NCI-H1694 (cell line): ENCODE measurements at regions not wholly inside any gene's neighbourhood (a gene's known extent, or its start where the extent isn't known, plus 50 kb on each side); places are given as distances from the start of the nearest gene placed in this dataset.
"Not testable (repeated sequence)": the region's sequence is repeated elsewhere in the genome, so short reads cannot be mapped to it uniquely, and the experiment has no call there.

Experiments used
- DNase-seq: peaks from one replicate; lab custom pipeline; 2025; lab: John Stamatoyannopoulos, UW

DNA sequence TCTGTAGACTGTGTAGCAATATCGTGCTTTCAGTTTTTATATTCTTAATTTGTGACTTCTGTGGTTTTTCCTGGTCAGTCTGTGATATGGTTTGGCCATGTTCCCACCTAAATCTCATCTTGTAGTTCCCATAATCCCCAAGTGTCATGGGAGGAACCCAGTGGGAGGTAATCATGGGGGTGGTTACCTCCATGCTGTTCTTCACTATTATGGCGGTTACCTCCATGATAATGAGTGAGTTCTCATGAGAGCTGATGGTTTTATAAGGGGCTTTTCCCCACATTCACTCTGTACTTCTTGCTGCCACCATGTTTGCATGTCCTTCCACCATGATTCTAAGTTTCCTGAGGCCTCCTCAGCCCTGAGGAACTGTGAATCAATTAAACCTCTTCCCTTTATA lies 169.8 kb downstream of the LEPR start:
- no peak for DNase-seq

DNA sequence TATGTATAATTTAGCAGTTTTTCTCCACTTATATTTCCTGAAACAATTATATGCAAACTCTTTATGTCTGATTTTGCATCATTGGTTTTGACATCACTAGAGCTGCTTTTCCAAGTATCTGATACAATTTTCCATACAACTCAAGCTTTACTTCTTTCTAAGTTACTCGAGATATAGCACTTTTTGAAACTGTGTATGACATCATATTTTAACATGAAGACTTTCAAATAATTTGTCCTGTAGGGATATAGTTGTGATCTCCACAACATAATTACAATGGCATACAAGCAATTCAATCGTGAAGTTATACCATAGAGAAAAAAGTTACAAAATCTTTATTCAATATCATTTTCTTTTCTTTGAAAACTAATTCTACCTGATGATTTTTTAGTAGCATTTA lies 173.0 kb downstream of the LEPR start:
- no peak for DNase-seq

DNA sequence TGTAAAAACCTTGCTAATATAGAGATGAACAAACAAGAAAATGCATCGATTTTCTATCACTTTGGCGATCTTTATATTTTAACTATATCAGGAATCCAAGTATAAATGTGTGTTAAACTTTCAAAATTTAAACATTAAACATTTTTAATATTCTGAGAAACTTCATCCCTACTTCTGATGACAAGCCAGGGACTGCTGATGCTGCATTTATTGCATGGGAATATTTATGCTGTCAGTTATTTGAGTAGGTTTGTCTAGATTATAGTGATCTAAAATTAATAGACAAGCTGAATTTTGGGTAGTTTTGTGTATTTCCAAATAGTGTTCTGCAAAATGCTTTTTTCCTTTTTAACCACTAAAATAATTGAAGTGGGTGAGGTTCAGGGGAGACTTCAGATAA lies 175.3 kb downstream of the LEPR start:
- no peak for DNase-seq

DNA sequence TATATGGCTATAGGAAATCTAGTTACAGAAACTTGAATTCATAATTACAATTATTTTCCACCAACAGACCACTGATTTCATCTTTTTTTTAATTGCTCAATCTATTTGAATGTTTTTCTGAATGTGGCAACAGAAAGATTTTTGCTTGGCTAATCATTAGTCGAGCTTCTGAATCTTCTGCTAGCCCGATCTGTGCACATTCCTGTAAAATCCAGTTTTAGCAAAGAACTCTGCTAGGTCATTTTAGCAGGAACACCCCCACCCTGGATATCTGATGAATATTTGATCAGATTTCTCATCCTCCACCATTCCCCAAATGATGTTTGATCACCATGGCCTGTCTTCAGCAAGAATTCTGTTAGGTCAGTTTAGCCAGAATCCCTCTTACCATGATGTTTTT lies 176.3 kb downstream of the LEPR start:
- no peak for DNase-seq

DNA sequence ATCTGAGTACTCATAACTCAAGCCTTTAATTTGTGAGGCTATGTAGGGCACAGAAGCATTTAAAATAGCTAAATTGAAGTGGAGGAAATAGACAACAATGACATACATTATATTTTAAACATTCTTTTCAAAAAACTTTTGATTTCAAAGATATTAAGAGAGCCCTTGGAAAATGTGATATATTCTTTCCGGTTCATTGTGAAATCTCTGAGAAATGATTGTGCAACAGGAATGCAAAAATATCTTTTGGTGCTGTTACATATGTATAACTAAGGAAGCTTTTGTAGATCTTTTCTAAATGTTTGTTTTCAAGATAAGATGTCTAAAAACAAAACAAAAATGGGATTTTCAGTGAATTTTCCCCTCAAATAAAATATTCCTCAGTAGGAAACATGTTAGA lies 185.2 kb downstream of the LEPR start:
- DNase-seq, result no peak

DNA sequence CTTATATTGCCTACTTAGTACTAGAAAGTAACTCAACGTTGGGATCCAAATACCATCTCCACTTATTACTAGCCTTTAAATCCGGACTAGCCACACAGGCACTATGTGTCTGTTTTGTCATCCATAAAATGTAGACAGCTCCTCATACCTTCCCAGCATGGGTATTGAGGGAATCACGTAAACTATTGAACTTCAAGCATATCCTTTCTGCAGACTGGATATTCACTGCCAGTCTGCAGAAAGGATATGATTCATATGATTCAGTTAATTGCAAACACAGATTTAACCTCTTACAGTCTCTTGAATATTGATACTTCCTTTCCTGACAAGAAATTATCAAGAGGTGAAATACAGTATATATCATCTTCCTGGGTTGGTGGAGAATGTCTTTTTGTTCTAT lies 186.0 kb downstream of the LEPR start:
- DNase-seq, result no peak

DNA sequence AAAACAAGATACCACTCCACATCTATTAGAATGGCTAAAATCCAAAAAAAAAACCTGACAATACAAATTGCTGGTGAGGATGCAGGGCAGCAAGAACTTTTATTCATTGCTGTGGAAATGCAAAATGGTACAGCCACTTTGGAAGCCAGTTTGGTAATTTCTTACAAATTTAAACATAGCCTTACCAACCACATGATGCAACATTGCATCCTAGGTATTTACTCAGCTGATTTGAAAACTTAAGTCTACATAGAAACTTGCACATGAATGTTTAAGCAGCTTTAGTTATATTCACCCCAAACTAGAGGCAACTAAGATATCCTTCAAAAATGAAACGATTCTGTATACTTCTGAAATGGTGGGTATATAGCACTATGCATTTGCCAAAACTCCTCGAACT lies 178.8 kb upstream of the PDE4B start:
- no peak for DNase-seq

DNA sequence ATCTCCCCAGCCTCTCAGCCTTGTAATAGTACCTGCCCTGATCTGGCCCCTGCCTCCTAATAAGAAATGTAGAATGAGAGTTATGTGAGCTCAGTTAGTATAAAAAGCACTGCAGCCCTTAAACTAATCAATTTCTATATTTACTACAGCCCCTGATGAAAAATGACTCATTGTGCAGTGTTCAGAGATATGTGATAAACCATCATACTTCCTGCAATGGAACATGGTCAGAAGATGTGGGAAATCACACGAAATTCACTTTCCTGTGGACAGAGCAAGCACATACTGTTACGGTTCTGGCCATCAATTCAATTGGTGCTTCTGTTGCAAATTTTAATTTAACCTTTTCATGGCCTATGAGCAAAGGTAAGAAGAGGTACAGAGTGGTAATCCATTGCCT lies 176.8 kb upstream of the PDE4B start:
- no peak for DNase-seq

DNA sequence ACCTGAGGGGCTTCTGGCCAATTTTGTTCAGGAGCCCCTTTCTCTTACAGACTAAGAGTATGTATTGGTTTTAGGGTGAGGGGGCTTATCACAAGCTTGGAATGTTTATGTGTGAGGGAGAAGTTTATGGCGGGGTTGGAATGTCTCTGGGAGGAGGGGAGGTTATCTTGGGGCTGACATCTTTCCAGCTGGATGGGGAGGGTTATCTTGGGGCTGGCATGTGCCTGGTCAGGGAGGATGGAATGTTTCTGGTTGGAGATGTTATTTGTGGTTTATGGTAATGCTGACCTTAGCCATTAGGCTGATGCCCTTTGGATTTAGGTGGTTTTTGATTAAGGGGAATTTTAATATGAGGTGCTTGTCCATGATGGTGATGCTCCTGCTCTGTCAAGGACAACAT lies 171.0 kb upstream of the PDE4B start:
- not testable (repeated sequence) for DNase-seq

DNA sequence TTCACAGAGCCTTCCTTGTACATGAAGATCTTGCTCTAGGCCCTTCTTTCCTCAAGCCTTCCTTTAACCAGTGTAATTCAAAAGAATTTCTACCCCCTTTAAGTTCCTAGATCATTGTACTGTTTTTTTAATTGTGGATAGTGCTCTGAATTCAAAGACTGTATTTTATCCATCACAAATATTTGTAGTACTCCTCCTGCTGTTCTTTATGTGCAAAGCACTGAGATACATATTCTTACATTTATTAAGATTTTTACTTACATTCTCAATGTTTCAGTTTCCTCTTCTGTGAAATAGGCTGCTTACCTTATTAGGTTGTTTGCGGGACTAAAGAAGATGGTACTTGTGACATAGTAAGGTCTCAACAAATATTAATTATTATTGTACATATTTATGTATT lies 168.8 kb upstream of the PDE4B start:
- DNase-seq, result no peak

DNA sequence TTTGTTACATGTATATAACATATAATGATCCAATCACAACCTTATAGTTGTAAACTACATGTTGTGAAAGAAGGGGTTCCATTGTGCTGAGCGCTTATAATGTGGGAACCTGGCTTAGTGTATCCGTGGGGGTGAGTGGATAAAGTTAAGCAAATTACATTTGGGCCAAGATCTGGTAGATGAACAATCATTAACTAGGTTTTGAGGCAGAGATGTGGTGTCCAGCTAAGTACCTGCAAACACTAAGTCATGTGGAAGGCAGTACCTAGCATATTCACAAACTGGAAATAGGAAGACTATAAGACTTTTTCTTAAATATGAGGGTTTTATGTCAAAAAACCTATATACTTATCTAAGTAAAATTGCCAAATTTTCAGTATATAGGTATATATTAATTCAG lies 167.2 kb upstream of the PDE4B start:
- DNase-seq, result no peak

DNA sequence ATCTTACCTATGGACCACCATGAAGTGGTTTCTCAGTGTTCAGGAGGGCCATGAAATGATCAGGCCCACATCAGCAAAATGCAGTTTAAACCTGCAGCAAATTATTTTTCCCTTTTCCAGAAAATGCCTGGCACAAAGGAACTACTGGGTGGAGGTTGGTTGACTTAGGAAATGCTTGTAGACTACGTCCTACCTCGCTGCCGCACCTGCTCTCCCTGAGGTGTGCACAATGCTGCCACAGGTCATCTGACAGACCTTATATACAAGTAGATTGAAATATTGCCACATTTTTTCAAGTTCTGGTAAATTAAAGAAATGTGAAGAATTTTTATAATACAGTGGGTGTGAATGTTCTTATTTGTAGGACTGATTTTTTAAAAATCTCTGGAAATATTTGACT lies 166.7 kb upstream of the PDE4B start:
- no peak for DNase-seq

DNA sequence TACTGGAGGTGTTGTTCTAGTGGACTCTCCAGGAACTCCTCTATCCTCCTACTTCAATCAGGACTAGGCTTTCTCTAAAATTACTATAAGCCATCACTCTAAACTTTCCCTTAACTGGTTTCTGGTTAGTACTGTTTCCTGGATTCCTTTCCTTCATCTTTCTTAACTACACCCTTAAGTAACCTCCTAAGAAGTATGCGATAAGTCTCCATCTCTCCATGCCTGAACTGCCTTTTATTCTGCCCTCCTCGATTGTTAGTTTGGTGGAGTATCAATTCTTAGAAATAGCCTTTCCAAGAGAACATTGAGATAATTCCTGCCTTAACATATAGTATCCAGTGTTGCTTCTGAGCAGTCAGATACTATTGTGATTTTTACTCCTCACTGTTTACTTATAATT lies 162.9 kb upstream of the PDE4B start:
- DNase-seq, result no peak

DNA sequence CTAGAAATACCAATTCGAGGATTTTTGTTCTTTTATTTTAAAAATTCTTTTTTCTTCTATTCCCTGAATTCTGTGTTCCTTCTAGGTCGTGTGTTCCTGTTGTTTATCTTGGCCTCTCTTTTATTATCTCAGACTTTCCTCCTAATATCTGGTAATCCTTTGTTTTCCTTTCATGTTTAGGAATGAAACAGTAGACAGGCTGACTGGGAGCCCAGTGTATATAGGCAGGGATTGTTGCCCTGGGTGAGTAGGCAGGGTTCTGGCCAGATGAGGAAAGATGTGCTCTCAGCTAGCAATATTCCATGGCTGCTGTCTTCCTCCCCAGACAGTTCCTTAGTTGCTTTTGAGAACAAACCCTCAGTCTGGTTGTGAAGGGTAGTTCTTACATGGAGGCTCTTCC lies 161.8 kb upstream of the PDE4B start:
- no peak for DNase-seq

DNA sequence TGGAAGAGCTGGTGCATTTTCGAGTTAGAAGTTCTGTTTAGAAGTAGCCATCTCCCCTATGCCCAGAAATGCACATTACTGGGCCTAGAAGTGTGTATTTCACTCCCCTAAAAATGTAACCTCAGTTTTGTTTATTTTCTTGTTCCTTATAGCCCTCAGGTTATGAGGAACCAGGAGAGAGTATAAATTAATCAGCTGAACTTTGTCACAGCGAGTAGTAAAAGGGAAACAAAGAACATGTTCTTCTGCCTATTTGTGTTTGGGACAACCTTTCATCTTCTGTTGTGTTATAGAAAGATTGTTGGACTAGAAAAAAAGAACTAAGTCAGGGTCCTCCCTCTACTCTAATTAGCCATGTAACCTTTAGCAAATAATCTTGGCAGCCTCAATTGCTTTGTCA lies 160.5 kb upstream of the PDE4B start:
- no peak for DNase-seq

DNA sequence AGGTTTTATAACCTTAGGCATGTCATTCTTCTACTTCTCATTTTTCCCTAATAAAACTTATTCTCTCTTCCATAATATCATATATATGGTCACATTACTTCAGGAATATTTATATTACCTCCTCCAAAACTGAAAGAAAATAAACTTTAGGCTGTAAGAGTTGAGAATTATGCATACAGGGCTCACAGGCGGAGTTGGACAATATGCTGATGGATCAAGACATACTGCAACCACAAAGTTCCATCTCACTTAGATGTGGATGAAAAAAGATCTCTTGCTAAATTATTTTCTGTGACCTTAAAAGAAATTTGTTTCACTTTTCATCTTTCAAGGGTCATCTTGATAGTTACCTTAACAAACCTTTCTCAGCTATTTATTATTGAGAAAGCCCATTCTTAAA lies 152.6 kb upstream of the PDE4B start:
- DNase-seq, result no peak

DNA sequence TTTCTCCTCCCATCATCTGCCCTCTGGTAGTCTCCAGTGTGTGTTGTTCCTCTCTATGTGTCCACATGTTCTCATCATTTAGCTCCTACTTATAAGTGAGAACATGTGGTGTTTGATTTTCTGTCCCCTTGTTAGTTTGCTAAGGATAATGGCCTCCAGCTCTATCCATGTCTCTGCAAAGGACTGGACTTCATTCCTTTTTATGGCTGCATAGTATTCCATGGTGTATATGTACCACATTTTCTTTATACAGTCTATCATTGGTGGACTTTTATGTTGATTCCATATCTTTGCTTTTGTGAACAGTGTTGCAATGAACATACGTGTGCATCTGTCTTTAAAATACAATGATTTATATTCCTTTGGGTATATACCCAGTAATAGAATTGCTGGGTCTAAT lies 143.5 kb upstream of the PDE4B start:
- not testable (repeated sequence) for DNase-seq

DNA sequence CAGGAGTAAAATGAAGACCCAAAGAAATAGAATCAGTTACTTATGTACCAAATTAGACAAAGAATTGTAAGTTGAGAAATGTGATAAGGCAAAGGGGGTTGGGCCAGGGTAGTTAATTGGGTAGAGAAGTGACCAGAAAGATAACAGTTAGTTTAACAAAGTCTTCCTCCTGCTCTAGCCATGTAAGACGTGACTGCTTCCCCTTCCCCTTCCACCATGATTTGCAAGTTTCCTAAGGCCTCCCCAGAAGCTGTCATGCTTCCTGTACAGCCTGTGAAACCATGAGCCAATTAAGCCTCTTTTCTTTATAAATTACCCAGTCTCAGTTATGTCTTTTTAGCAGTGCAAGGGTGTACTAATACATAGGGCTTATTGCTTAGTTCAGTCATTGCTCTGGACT lies 142.0 kb upstream of the PDE4B start:
- DNase-seq, result no peak

DNA sequence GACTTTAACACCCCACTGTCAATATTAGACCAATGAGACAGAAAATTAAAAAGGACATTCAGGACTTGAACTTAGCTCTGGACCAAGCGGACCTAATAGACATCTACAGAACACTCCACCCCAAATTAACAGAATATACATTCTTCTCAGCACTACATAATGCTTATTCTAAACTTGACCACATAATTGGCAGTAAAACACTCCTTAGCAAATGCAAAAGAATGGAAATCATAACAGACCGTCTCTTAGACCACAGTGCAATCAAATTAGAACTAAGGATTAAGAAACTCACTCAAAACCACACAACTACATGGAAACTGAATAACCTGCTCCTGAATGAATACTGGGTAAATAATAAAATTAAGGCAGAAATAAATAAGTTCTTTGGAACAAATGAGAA lies 138.2 kb upstream of the PDE4B start:
- not testable (repeated sequence) for DNase-seq

DNA sequence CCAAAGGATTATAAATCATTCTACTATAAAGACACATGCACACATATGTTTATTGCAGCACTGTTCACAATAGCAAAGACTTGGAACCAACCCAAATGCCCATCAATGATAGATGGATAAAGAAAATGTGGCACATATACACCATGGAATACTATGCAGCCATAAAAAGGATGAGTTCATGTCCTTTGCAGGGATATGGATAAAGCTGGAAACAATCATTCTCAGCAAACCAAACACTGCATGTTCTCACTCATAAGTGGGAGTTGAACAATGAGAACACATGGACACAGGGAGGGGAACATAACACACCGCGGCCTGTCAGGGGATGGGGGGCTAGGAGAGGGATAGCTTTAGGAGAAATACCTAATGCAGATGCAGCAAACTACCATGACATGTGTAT lies 135.1 kb upstream of the PDE4B start:
- not testable (repeated sequence) for DNase-seq

DNA sequence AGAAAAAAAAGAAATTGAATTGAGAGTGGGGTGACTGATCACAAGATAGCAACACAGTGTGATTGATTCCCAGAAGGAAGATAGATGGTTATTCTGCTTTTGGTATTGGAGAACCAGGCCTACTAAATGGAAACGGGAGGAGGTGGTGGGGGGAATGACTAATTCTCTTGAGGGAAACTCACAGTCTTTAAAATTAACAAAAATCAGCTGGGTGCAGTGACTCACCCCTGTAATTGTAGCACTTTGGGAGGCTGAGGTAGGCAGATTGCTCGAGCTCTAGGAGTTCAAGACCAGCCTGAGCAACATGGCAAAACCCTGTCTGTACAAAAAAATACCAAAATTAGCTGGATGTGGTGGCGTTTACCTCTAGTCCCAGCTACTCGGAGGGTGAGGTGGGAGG lies 134.6 kb upstream of the PDE4B start:
- DNase-seq, result no peak

DNA sequence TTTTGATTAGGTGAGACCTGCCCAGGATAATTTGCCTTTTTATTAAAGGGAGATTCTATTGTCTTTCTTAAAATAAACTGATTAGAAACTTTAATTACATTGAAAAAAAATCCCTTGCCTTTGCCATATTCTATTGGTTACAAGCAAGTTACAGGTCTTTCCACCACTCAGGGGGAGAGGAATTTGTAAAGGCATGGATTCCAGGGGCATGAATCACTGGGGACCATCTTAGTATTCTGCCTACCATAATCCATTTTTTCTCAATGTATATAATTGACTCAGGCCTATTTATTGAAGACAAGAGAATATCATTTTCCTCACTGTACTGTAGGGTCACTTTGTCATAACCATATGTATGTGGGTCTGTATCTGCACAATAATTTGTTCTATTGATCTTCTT lies 124.3 kb upstream of the PDE4B start:
- DNase-seq, result no peak

DNA sequence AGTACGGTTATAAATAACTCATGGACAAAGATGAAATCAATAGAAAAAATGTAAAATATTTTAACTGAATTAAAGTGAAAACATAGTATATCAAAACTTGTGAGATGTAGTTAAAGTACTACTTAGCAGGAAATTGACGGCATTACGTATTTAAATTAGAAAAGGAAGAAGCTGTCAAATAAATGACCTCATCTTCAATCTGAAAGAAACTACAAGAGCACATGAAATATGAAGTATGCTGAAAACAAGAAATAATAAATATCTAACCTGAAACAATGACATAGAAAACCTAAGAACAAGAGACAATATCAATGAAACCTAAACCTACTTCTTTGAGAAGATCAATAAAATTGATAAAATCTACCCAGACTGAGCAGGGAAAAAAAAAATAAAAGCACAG lies 122.2 kb upstream of the PDE4B start:
- DNase-seq, result no peak

DNA sequence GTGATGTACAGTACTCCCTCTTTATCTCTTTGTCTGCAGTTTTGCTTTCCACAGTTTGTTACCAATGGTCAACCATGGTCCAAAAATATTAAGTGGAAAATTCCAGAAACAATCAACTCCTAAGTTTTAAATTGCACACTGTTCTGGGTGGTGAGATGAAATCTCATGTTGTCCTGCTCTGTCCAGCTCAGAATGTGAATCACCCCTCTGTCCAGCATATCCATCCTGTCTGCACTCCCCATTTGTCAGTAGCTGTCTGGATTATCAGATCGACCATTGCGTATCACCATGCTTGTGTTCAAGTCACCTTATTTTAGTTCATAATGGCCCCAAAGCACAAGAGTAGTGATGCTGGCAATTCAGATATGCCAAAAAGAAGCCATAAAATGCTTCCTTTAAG lies 118.2 kb upstream of the PDE4B start:
- DNase-seq, result no peak

DNA sequence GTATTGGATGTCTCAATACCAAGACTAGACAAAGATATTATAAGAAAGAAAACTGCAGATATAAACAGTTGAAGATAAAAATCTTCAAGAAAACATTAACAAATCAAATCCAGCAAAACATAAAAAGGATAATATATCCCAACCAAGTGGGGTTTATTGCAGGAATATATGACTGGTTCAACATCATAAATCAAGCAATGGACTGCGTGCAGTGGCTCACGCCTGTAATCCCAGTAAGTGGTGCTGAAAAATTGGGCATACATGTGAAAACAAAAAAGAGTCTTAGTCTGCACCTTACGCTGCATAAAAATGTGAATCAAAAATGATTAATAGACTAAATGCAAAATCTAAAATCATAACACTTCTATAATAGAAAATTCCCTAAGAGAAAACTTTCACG lies 112.9 kb upstream of the PDE4B start:
- DNase-seq, result no peak
